Fibroblast of lung (primary cell): ENCODE measurements at regions not wholly inside any gene's neighbourhood (a gene's known extent, or its start where the extent isn't known, plus 50 kb on each side); places are given as distances from the start of the nearest gene placed in this dataset.

Experiments
- DNase-seq, 2 donors: peaks; one replicate each; pipeline versions ENCODE4 v3.0.0 to v3.0.0-alpha.2; 2010; ENCODE audit warnings: low read depth in 2 of 2
- H2AFZ ChIP-seq: 2 replicates; pipeline ENCODE4 v1.5.1; 2012; ENCODE audit warnings: low read length, control low read depth, inconsistent platforms
- H3K27ac ChIP-seq: 2 replicates; pipeline ENCODE4 v1.5.1; 2011; ENCODE audit warnings: low read length, control low read depth; ENCODE audit not compliant: insufficient read depth
- H3K27me3 ChIP-seq: 2 replicates; pipeline ENCODE4 v1.5.1; 2011; ENCODE audit warnings: mild to moderate bottlenecking, low read length; ENCODE audit not compliant: control insufficient read depth, insufficient read depth
- H3K36me3 ChIP-seq: 2 replicates; pipeline ENCODE4 v1.5.1; 2011; ENCODE audit warnings: low read length; ENCODE audit not compliant: control insufficient read depth, insufficient read depth
- H3K4me1 ChIP-seq: 2 replicates; pipeline ENCODE4 v1.5.1; 2011; ENCODE audit warnings: low read length; ENCODE audit not compliant: control insufficient read depth, insufficient read depth; ENCODE audit errors: extremely low read depth
- H3K4me2 ChIP-seq: 2 replicates; pipeline ENCODE4 v1.5.1; 2011; ENCODE audit warnings: low read length, control low read depth; ENCODE audit not compliant: insufficient read depth; ENCODE audit errors: extremely low read depth
- H3K4me3 ChIP-seq, 4 experiments: fragments of 200-600 bp in 1 of 4; sonication (generic) in 1 of 4; replicated peaks in 1 of 4; 2 replicates each; pipeline ENCODE4 v1.5.1; 2011 to 2016; ENCODE audit warnings: low read length in 4 of 4, low read depth in 3 of 4, mild to moderate bottlenecking in 3 of 4, control low read depth in 2 of 4, inconsistent platforms in 1 of 4, mixed read lengths in 1 of 4; ENCODE audit not compliant: insufficient read depth in 1 of 4; ENCODE audit errors: control extremely low read depth in 1 of 4
- H3K79me2 ChIP-seq: 2 replicates; pipeline ENCODE4 v1.5.1; 2012; ENCODE audit warnings: mild to moderate bottlenecking, low read length, inconsistent platforms; ENCODE audit not compliant: control insufficient read depth, insufficient read depth
- H3K9ac ChIP-seq: 2 replicates; pipeline ENCODE4 v1.5.1; 2011; ENCODE audit warnings: mild to moderate bottlenecking, low read length, control low read depth; ENCODE audit not compliant: insufficient read depth
- H3K9me3 ChIP-seq: 2 replicates; pipeline ENCODE4 v1.5.1; 2012; ENCODE audit warnings: low read depth, low read length; ENCODE audit not compliant: control insufficient read depth, insufficient read depth
- H4K20me1 ChIP-seq: 2 replicates; pipeline ENCODE4 v1.5.1; 2011; ENCODE audit warnings: low read length; ENCODE audit not compliant: control insufficient read depth, insufficient read depth; ENCODE audit errors: extremely low read depth
- EZH2 ChIP-seq: IDR thresholded peaks from 2 replicates; pipeline ENCODE4 v1.5.1; 2012; ENCODE audit warnings: low read length, control low read depth, mild to moderate bottlenecking; ENCODE audit errors: missing control alignments
- TF ChIP-seq, protein P1 (sequence below), 2 donors: IDR thresholded peaks in 1 of 2; conservative IDR thresholded peaks in 1 of 2; 1 replicate in 1 of 2; 2 replicates in 1 of 2; pipeline ENCODE4 v1.5.1; 2011 to 2012; ENCODE audit warnings: low read length in 2 of 2, control low read depth in 1 of 2, inconsistent platforms in 1 of 2, low read depth in 1 of 2, mild to moderate bottlenecking in 1 of 2

DNA sequence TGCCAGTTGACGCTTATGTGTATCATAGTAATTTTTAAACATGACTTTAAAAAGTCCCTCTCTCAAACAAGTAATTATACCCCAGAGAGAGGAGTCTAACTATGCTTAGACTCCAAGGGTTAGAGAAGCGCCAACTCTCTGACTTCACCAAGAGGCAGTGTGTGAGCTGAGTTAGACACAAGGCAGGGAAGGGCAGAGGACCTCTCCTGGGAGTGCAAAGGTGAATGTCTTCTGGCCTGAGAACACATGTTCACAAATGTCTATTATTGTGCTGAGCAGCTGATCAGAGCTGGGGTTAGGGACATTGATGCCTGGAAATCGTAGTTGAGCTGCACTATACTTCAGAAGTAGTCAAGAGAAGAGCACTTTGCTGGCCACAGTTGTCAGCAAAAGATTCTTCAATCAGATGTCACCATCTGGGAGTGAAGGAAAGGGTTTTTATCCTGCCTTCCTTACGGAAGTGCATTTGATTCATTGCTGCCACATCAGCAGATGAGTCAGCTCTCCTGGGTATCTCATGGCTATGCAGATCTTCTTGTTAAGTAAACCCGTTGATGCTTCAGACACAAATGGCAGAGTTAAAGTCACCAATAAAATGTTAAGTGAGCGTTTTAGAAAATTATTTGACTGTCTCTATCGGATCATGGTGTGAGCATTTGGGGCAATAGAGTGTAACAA lies 283.2 kb upstream of the ARGLU1 start:
- Histone ChIP-seq H3K27me3 (no peaks in the 10 kb centered on the region), H3K4me2 (no peak overlapping the region), H3K36me3 (no peaks in the 10 kb centered on the region), H3K9me3 (no peaks in the 10 kb centered on the region), H3K9ac (no peak overlapping the region), H4K20me1 (no peaks in the 10 kb centered on the region), H3K79me2 (no peaks in the 10 kb centered on the region), H2AFZ (no peak overlapping the region), H3K27ac (no peak overlapping the region), H3K4me3 (no peak overlapping the region), H3K4me1 (no peaks in the 10 kb centered on the region)
- TF ChIP-seq, protein P1, sequence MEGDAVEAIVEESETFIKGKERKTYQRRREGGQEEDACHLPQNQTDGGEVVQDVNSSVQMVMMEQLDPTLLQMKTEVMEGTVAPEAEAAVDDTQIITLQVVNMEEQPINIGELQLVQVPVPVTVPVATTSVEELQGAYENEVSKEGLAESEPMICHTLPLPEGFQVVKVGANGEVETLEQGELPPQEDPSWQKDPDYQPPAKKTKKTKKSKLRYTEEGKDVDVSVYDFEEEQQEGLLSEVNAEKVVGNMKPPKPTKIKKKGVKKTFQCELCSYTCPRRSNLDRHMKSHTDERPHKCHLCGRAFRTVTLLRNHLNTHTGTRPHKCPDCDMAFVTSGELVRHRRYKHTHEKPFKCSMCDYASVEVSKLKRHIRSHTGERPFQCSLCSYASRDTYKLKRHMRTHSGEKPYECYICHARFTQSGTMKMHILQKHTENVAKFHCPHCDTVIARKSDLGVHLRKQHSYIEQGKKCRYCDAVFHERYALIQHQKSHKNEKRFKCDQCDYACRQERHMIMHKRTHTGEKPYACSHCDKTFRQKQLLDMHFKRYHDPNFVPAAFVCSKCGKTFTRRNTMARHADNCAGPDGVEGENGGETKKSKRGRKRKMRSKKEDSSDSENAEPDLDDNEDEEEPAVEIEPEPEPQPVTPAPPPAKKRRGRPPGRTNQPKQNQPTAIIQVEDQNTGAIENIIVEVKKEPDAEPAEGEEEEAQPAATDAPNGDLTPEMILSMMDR (conservative IDR thresholded peaks at IDR 0.05 in 1 of 2, IDR thresholded peaks at IDR 0.05 in 1 of 2; ENCODE audit: low read depth in 1 of 2, low read length in 2 of 2): no peak
- no peak for TF ChIP-seq EZH2
- DNase-seq: peak in 1 of 2 donors; percentile 29

DNA sequence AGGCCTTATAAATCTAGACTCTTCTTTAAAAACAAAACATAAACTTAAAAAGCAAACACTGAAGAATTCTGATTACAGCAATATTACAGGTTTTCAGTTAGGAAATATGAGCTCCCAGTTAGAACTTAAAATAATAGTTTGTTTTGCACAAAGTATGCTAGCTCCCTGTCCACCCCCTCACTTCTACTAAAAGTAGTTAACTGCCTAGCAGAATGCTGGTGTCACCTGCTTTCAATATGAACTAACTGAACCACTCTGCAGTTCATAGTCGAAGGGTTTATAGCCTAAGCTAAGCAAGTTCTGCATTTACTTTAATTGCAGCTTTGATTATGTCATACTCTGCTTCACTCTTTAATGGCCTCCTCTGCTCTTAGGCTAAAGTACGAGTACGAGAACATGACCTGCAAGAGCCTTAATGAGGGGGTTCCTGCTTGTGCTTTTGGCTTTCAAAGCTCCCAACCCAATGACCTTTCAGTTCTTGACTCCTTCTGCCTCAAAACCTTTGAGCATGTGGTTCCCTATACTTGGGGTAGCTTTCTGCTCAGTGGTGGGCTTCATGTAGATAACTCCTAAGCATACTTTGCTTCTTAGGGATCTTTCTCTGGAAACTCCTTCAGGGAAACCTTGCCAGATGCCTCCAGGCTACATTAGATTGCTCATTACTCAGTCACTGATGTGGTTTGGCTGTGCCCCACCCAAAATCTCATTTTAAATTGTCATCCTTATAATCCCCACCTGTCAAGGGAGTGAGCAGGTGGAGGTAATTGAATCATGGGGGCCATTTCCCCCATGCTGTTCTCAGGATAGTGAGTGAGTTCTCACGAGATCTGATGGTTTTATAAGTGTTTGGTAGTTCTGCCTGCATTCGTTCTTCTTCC lies 278.9 kb upstream of the ARGLU1 start:
- no peak overlapping the region for H3K27ac ChIP-seq
- no peak for TF ChIP-seq EZH2
- TF ChIP-seq, protein P1 (conservative IDR thresholded peaks at IDR 0.05 in 1 of 2, IDR thresholded peaks at IDR 0.05 in 1 of 2; ENCODE audit: low read depth in 1 of 2, low read length in 2 of 2): no peak
- no peak overlapping the region for H3K9ac ChIP-seq
- H3K9me3 ChIP-seq: no peaks in the 10 kb centered on the region
- no peaks in the 10 kb centered on the region for H3K4me1 ChIP-seq
- no peak overlapping the region for H2AFZ ChIP-seq
- DNase-seq: no peak
- H3K36me3 ChIP-seq: no peaks in the 10 kb centered on the region
- H3K4me3 ChIP-seq: no peak overlapping the region
- H3K27me3 ChIP-seq: no peaks in the 10 kb centered on the region
- H3K79me2 ChIP-seq: no peaks in the 10 kb centered on the region
- H4K20me1 ChIP-seq: no peaks in the 10 kb centered on the region
- H3K4me2 ChIP-seq: no peak overlapping the region

DNA sequence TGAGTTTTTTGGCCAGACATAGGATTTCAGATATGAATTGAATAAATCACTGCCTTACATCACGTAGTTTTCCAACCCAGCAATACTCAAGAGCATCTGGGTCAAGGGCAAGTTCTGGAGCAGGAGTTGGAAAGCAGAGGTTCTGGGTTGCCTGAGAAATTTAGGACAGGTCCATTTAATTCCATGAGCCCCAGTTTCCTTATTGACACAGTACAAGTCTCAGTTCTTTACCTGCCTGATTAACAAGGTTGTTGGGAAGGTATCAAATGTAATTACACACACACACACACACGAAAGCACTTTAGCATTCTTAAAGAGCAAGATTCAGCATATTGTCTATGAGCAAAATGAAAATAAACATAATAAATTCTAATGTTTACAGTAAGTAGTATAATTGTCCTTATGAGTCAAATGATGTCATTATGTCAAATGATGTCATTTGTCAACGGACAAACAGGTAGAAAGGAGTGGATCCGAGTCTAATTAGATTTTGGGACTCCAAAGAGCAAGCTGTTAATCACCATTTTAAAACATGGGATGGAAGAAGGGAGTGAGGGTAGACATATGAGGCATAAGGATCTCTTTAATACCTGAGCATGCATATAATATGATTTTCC lies 268.4 kb upstream of the ARGLU1 start:
- Histone ChIP-seq H3K36me3 (no peaks in the 10 kb centered on the region), H3K9me3 (no peaks in the 10 kb centered on the region), H3K4me1 (no peaks in the 10 kb centered on the region), H3K4me3 (no peak overlapping the region), H2AFZ (no peak overlapping the region), H3K27me3 (no peaks in the 10 kb centered on the region), H4K20me1 (no peaks in the 10 kb centered on the region), H3K9ac (no peak overlapping the region), H3K4me2 (no peak overlapping the region), H3K27ac (no peak overlapping the region), H3K79me2 (no peaks in the 10 kb centered on the region)
- TF ChIP-seq, protein P1 (conservative IDR thresholded peaks at IDR 0.05 in 1 of 2, IDR thresholded peaks at IDR 0.05 in 1 of 2; ENCODE audit: low read depth in 1 of 2, low read length in 2 of 2): no peak
- TF ChIP-seq EZH2: no peak
- DNase-seq: no peak
